Stimulated activated CD4-positive, alpha-beta T cell treated with anti-CD3 and anti-CD28 coated beads, TNF-alpha, amount 100 ng/mL, for 1 hour (primary cell): ENCODE measurements at regions not wholly inside any gene's neighbourhood (a gene's known extent, or its start where the extent isn't known, plus 50 kb on each side); places are given as distances from the start of the nearest gene placed in this dataset.
"Not testable (repeated sequence)": the region's sequence is repeated elsewhere in the genome, so short reads cannot be mapped to it uniquely, and the experiment has no call there.

ENCODE experiments used
- DNase-seq, 3 donors: peaks; one replicate each; pipeline ENCODE4 v3.0.0-alpha.2; 2020; ENCODE audit warnings: low read depth in 3 of 3, low spot score in 1 of 3

GRCh38 chr12:89289720-89290119 lies 62.6 kb downstream of the DUSP6 start:
- DNase-seq, result no peak

GRCh38 chr12:89288959-89289358 lies 63.3 kb downstream of the DUSP6 start:
- DNase-seq, result no peak

GRCh38 chr12:89286501-89286900 lies 65.8 kb downstream of the DUSP6 start:
- no peak for DNase-seq

GRCh38 chr12:89281539-89281867 lies 70.8 kb downstream of the DUSP6 start:
- no peak for DNase-seq

- no peak for DNase-seq
Measured at GRCh38 chr12:89280833-89281538, 71.3 kb downstream of the DUSP6 start.

- no peak for DNase-seq
Measured at GRCh38 chr12:89279499-89279898, 72.8 kb downstream of the DUSP6 start.

GRCh38 chr12:89278862-89279261 lies 73.4 kb downstream of the DUSP6 start:
- no peak for DNase-seq

- DNase-seq, result no peak
Measured at GRCh38 chr12:89278169-89278568, 74.1 kb downstream of the DUSP6 start.

GRCh38 chr12:89276860-89277259 lies 75.4 kb downstream of the DUSP6 start:
- DNase-seq, result no peak

GRCh38 chr12:89273525-89273924 lies 78.8 kb downstream of the DUSP6 start:
- DNase-seq, result no peak

- no peak for DNase-seq
Measured at GRCh38 chr12:89270548-89270947, 81.8 kb downstream of the DUSP6 start.

GRCh38 chr12:89269174-89269573 lies 83.1 kb downstream of the DUSP6 start:
- DNase-seq, result no peak

GRCh38 chr12:89267404-89267803 lies 84.9 kb downstream of the DUSP6 start:
- DNase-seq, result no peak

GRCh38 chr12:89266574-89267188 lies 85.6 kb downstream of the DUSP6 start:
- not testable (repeated sequence) for DNase-seq

- DNase-seq, result no peak
Measured at GRCh38 chr12:89264837-89265236, 87.5 kb downstream of the DUSP6 start.

- DNase-seq, result no peak
Measured at GRCh38 chr12:89263900-89264299, 88.4 kb downstream of the DUSP6 start.

GRCh38 chr12:89262855-89263552 lies 89.3 kb downstream of the DUSP6 start:
- no peak for DNase-seq

GRCh38 chr12:89261982-89262381 lies 90.3 kb downstream of the DUSP6 start:
- no peak for DNase-seq

- no peak for DNase-seq
Measured at GRCh38 chr12:89260841-89261637, 91.3 kb downstream of the DUSP6 start.

GRCh38 chr12:89259821-89260220 lies 92.5 kb downstream of the DUSP6 start:
- no peak for DNase-seq

GRCh38 chr12:89258240-89258969 lies 93.9 kb downstream of the DUSP6 start:
- DNase-seq, result no peak
